GM13976 (cell line): ENCODE measurements at regions not wholly inside any gene's neighbourhood (a gene's known extent, or its start where the extent isn't known, plus 50 kb on each side); places are given as distances from the start of the nearest gene placed in this dataset.

Experiments used
- DNase-seq: peaks from one replicate; pipeline ENCODE4 v3.0.0; 2012; ENCODE audit warnings: low spot score
- in situ Hi-C: fragments of 300-500 bp; cut with MboI; formaldehyde crosslinking; loops from one replicate; pipeline ENCODE4 v1.12.0; 2022; ENCODE audit warnings: low sequenced_read_pairs, mixed read lengths, inconsistent platforms; ENCODE audit not compliant: unreplicated experiment
- TF ChIP-seq, protein P1 (sequence below): IDR thresholded peaks from 2 replicates; pipeline ENCODE4 v1.5.1; 2012; ENCODE audit warnings: borderline replicate concordance, mild to moderate bottlenecking; ENCODE audit not compliant: insufficient read depth; ENCODE audit errors: extremely low read depth, missing control alignments, control extremely low read depth

DNA sequence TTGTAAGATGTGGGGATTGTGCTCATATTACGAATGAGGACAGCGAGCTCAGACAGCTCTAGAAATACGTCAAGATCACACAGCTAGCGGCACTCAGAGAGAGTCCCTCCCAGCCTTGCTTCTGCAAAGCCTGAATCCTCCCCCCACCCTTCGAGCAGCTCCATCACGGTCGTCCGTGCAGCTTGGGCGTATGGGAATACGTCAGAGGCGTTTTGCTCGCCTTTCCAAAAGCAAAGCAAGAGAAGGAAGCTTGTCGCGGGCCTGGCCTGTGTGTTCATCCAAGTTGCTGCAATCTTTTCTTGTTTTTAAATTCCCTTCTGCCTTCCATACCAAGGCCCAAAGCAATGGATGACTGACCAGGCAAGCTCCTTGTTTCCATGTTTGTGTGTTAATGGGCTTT, 125.5 kb upstream of the IRF2BP2 start:
- no peak for DNase-seq

DNA sequence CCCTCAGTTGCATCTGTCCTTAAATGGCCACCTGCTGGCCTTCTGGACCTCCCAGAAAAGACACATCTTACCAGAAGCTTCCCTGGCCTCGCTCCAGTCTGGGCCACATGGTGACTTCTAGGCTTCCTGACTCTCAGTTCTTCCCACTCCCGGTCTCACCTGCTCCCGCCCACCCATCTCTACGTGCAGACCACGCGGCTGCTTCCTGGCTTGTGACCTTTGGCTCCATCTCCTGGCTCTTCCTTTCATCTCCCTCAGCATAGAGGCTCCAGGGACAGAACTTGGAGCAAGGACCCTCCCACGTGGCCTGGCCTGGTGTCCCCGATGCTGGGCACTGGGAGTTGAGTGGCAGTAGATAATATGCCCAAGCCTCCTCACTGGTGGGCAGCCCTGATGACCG, 124.9 kb upstream of the IRF2BP2 start:
- TF ChIP-seq, protein P1, sequence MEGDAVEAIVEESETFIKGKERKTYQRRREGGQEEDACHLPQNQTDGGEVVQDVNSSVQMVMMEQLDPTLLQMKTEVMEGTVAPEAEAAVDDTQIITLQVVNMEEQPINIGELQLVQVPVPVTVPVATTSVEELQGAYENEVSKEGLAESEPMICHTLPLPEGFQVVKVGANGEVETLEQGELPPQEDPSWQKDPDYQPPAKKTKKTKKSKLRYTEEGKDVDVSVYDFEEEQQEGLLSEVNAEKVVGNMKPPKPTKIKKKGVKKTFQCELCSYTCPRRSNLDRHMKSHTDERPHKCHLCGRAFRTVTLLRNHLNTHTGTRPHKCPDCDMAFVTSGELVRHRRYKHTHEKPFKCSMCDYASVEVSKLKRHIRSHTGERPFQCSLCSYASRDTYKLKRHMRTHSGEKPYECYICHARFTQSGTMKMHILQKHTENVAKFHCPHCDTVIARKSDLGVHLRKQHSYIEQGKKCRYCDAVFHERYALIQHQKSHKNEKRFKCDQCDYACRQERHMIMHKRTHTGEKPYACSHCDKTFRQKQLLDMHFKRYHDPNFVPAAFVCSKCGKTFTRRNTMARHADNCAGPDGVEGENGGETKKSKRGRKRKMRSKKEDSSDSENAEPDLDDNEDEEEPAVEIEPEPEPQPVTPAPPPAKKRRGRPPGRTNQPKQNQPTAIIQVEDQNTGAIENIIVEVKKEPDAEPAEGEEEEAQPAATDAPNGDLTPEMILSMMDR = no peak
- no peak for DNase-seq
- in situ Hi-C loops = loop anchor here (25.0 kb wide), 2 partner anchors 102 to 248 kb away; partner anchors contain the start of gene TARBP1

More for the DNA sequence above, 125.5 kb upstream of the IRF2BP2 start:
- in situ Hi-C loops = loop anchor here (25.0 kb wide), 2 partner anchors 102 to 248 kb away; partner anchors contain the start of gene TARBP1
- TF ChIP-seq, protein P1 = no peak

DNA sequence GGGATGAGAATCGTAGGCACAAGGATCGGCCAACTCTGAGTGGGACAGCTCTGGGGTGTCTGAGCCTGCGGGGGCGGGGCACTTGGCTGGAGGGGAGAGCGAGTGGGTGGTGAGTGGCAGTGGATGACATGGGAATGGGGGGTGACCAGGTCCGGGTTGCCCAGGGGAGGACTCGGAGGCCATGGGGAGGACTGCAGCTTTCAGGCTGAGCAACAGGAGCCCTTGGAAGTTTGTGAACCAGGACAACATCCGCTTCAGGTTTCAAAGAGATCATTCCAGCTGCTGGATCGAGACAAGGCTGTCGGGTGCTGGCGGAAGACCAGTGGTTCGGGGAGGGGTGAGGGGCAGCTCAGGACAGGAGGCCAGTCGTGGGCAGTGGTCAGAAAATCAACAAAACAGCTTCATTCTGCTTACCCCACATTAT, 124.4 kb upstream of the IRF2BP2 start:
- in situ Hi-C loops = loop anchor here (25.0 kb wide), 2 partner anchors 103 to 247 kb away; partner anchors contain the start of gene TARBP1
- no peak for DNase-seq
- TF ChIP-seq, protein P1 = no peak

DNA sequence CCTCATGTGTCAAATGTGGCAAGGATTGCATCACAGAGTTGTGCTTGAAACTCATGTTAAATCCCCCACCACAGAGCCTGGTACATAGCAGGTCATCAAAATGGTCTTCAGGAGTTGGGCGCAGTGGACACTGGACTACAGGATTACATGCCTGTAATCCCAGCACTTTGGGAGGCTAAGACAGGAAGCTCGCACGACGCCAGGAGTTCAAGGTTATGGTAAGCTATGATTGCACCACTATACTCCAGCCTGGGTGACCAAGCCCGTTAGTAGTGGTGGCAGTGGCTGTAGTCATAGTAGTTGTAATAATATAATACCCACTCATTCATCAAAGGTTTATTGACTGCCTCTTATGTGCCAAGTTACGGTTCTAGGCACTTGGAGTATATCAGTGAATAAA, 123.4 kb upstream of the IRF2BP2 start:
- TF ChIP-seq, protein P1 = no peak
- in situ Hi-C loops = loop anchor here (25.0 kb wide), 2 partner anchors 104 to 246 kb away; partner anchors contain the start of gene TARBP1

DNA sequence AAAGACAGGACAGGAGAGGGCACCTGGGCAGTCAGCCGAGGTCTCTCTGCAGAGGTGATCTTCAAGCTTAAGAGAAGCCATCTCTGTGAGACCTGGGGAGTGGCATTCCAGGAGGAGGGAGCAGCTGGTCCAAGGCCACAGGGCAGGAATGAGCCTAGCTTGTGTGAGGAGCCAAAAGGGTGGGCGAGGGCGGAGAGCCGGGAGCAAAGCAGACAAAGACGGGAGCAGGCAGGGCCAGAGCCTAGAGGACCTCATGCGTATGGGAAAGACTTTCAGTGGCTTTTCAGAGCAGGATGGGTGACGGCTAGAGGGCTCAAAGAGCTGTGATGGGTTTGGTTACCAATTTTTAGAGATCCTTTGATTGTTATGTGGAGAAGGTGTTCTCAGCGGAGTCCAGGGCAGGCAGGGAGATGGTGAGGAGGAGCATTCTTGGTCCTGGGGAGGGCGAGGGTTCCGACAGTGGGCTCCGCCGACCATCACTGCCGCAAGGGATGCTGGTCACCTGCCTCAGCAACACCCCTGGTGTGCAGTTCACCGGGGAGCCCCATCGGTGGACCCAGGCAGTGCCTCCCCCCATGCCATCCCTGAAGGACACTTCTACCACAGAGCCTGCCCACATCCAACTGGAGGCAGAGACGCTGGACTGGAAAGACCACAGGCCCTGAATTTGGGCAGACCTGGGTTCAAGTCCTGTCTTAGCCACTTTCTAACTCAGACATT, 122.9 kb upstream of the IRF2BP2 start:
- in situ Hi-C loops = loop anchor here (25.0 kb wide), 2 partner anchors 104 to 246 kb away; partner anchors contain the start of gene TARBP1
- TF ChIP-seq, protein P1 = no peak

More for the DNA sequence above, 123.4 kb upstream of the IRF2BP2 start:
- DNase-seq = no peak

DNA sequence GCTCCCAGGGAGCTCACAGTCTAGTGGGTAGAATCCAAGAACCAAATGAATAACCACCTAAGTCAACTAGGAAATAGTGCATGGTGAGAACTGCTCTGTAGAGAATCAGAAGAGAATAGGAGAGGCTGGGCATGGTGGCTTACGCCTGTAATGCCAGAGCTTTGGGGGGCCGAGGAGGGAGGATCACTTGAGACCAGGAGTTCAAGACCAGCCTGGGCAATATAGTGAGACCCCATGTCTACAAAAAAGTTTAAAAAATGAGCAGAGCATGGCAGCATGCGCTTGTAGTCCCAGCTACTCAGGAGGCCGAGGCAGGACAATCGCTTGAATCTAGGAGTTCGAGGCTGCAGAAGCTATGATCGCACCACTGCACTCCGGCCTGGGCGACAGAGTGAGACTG, 122.3 kb upstream of the IRF2BP2 start:
- TF ChIP-seq, protein P1 = no peak
- no peak for DNase-seq
- in situ Hi-C loops = loop anchor here (25.0 kb wide), 2 partner anchors 105 to 245 kb away; partner anchors contain the start of gene TARBP1

More for the DNA sequence above, 122.9 kb upstream of the IRF2BP2 start:
- DNase-seq = no peak
